NCI-H1092 treated with DMSO at 0.1 percent for 48 hours (cell line): ENCODE measurements at regions not wholly inside any gene's neighbourhood (a gene's known extent, or its start where the extent isn't known, plus 50 kb on each side); places are given as distances from the start of the nearest gene placed in this dataset.
"Not testable (repeated sequence)": the region's sequence is repeated elsewhere in the genome, so short reads cannot be mapped to it uniquely, and the experiment has no call there.

Experiments
- DNase-seq: peaks from one replicate; lab custom pipeline; 2025; lab: John Stamatoyannopoulos, UW

DNA sequence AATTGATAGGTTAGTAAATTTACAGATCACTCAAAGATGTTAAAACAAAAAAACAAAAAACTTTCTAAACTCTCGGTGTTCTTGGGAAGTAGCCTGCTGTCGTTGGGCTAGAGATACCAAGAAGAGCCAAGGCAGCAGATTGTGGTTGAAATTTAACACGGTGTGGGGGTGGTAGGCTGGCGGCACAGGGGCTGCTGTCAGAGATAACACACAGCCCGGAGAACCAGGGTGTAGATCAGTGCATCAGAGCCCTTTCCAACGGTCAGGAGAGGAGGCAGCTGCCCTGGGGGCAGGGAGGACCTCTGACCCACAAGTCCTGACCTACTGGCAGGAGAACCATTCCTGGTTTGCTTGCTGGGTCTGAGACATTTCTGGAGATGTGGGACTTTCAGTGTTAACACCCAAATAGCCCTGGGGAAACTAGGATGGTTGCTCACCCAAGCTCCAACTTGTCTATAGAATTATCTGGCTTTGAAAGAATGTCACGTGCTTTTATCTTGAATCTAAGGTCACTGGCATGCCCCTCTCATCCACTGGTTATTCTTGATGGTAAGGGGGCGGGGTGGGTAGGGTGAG lies 205.2 kb upstream of the PLGLB2 start:
- not testable (repeated sequence) for DNase-seq

DNA sequence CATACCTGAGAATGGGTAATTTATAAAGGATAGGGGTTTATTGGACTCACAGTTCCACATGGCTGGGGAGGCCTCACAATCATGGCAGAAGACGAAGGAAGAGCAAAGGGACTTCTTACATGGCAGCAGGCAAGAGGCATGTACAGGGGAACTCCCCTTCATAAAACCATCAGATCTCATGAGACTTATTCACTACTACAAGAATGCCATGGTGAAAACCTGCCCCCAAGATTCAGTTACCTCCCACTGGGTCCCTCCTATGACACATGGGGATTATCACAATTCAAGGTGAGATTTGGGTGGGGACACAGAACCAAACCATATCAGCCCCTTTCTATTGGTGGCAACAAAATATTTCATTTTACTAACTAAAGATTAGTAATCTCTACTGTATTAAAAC lies 204.1 kb upstream of the PLGLB2 start:
- not testable (repeated sequence) for DNase-seq

DNA sequence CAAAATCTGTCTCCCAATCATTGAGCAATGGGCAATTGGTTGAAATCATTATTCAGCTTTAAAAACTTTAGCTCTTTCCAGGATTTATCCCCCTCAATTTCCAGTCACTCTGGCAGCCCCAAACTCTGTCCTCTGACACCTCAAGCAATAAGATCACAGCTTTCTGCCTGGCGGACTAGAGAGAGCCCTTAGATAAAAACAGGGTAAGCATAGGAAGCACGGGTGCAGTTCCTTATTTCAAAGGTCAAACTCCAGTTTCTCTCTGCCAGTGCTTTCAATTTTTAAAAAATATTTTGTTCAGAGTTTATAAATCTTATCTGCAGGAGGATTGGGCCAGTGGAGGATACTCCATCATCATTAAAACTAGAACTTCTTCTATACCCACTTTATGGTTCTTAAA lies 200.8 kb upstream of the PLGLB2 start:
- DNase-seq = not testable (repeated sequence)

DNA sequence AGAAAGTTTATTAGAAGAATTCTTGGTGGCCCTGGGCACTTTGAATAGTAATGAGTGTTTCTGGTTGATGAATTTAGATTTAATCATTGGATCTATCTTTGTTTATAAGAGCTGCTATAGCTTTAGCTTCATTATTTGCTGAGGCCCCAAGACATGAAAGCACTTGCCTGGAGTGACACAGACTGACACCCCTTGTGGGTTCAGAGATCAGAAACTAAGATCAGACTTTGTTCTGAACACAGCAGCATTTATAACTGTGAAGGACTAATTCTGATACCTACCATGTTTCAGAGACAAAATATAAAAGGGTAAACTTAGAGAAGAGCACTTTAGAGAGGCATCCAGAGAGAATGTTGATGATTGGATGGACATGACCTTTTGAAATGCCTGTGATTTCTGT lies 199.9 kb upstream of the PLGLB2 start:
- DNase-seq = not testable (repeated sequence)

DNA sequence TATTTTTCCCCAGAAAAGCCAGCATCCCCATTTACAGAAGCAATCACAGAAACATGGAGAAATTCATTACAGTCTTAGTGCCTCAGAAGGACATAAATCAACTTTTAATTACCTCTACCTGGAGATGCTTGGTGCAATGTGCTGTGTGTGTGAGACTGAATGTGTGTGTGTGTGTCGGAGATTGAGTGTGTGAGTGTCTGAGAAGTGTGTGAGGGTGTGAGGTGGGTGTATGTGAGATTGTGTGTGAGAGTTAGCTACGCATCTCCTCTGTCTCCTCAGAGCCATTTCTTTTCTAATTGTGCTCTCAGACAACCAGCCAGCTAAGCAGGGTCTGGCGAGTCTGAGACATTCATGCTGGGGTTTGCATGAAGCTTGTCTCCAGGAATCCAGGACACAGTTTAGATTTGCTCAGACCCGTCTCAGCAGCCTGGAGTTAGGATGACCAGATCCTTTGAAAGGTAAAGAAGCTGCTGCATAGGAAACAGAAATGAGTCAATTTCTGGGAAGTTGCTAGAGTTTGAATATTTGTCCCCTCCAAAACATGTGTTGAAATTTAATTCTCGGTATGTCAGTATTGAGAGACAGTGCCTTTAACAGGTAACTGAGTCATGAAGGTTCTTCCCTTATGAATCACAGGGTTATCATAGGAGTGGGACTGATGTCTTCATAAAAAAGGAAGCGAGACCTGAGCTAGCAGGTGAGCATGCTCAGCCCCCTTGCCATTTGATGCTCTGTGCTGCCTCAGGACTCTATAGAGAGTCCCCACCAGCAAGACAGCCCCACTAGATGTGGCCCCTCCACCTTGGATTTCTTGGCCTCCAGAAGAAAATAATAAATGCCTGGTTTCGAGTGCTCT lies 199.0 kb upstream of the PLGLB2 start:
- not testable (repeated sequence) for DNase-seq

DNA sequence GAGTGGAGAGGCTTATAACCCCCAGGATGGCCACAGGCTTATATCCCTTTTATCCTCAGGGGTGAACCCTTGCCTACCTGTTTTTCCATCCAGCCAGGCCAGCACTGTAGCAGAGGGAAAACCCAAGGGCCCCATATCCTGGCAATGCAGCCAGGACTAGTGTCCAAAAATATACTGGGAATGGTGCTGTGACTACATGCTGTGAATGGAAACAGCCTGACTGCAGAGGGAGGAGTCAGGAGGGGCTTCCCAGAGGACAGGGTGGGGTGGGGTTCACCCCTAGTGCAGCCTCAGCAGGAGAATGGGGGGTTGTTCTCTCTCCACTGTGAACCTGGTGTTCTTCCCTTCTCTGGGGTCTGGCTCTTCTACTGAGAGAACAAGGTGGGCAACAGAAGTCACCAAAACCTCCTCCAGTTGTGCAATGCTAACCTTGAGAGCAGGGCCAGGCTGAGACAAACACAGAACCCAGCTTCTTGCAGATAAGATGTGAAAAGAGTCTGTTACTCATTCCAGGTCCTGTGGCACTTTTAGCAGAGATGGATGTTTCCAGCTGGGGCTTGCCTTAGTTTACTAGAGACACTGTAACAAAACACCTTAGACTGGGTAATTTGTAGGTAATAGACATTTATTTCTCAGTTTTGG lies 198.2 kb upstream of the PLGLB2 start:
- not testable (repeated sequence) for DNase-seq

DNA sequence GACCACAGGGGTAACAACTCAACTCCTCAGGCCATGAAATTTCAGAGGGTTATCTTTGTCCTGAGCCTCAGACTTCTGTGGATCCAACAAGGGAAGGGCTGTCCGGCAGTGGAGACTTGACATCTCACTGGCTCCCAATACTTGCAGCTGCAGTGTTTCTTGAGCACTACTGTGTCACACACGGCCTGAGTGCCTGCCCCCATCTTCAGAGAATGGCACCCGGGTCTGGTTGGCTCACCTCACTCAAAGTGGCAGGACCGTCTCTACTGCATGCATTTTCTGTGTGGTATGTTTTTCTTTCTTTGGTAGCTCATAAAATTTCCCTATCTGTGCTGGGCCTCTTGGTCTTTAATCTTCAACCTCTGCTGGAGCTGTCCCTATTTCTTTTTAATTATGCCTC lies 193.2 kb upstream of the PLGLB2 start:
- not testable (repeated sequence) for DNase-seq

DNA sequence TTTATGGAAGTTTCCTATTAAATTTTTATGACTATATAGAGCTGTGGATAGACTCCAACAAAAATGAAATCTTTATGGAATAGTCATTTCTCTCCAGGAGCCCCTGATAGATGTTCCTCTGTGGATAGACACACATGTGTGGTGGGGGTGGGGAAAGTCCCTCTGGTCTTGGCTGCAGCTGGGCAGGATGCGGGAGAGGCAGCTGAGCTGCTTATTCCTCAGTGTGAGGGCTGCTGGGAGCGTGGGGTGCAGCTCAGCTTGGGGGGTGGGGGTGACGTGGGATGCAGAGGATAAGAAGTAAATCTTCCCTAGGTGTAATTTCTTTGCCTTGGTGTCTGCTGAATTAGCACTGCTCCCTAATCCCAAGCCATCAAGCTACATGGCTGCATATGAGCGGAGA lies 192.8 kb upstream of the PLGLB2 start:
- not testable (repeated sequence) for DNase-seq

DNA sequence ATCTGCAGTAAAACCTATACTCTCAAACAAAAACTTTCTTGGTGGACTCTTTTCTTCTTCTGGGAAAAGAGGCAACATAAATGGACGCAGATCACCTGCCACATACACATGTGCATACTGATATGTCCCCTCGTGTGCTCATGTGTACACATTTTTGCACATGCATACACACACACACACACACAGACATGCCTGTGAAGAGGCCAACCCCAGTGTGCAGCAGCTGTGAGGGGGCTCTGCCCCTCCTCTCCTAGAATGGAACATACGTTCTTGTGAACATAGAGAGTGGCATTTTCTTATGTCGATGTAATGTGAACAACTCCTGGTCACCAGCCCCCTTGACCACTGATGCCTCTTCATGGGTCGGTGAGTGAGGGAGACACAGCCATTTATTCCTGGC lies 188.9 kb upstream of the PLGLB2 start:
- DNase-seq = not testable (repeated sequence)

DNA sequence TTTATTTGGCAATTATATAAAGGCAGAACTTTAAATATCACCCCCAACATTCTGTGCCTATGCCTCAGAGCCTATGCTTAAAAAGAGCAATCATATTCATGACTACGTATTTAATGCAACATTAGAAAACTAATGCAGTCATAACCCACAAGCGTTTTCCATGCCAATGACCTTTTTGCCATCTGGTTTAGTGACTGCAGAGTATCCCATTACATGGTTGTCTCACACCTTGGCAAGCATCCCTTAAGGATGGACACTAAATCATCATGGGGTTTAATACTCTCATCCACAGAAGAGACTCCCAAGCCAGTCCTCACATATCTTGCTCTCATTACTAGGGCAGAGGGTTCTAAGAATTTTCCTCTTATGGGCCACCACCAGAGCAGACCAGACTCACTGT lies 188.2 kb upstream of the PLGLB2 start:
- not testable (repeated sequence) for DNase-seq

DNA sequence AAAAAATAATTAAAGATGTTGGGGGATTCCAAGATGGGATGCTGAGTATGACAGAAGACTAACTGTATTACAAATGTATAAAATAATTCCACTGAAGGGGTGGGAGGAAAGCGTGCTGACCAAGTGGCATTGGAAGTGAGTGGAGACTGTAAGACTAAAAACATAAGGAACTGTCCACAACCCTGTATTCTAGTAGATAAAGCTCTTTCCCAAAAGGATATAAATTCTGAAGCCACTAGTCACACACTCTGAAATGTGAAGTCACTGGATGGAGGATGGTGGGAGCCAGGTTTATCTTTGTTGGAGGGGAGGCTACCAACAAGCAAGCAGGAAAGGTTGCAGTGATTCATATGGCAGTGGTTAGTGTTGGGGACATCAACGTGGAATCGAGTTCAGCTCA lies 182.8 kb upstream of the PLGLB2 start:
- DNase-seq = not testable (repeated sequence)

DNA sequence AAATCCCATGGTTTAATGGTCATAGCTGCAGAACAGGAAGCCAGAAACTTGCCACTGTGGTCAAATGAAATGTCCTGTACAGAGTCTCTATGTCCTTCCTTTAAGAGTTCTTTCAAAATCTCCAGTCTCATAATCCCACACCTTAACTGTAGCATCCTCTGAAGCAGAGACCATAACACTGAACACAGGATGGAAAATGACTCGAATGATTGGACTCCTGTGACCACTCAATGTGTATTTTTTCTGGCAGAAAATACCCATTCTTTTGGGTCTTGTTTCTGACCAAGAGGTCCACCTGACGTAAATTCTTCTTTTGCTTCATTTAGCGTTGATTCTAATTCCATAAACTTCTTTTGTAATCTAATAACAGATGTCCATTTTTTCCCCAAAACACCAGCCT lies 181.4 kb upstream of the PLGLB2 start:
- not testable (repeated sequence) for DNase-seq

DNA sequence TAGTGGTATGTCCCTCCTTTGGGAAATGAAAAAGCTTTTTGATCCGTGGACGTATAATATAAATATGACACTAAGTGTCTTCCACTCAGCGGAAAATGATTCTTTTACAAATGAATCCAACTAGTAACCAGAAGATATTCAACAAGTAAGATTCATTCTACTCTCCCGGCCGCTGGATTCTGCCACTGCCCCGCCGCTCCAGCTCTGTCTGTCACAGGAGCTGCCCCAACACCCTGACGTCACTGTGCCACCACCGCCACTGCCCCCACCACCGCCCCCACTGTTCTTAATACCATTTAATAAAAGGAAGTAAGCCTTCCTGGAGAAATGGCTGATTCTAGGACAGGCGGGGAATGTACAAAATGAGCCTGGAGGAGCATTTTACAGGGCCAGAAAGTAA lies 180.8 kb upstream of the PLGLB2 start:
- DNase-seq = not testable (repeated sequence)

DNA sequence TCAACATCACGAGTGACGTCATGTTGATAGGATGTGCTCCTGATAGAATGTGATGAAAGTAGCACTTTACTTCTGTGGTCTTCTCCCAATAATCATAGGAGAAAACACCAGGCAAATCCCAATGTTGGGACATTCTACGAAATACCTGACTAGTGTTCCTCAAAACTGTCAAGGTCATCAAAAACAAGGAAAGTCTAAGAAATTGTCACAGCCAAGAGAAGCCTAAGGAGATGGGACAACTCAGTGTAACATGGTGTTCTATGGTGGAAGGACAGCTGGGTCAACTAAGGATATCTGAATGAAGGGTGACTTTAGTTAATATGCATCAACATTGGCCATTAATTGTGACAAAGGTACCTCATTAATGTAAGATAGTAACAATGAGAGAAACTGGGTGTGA lies 180.0 kb upstream of the PLGLB2 start:
- not testable (repeated sequence) for DNase-seq

DNA sequence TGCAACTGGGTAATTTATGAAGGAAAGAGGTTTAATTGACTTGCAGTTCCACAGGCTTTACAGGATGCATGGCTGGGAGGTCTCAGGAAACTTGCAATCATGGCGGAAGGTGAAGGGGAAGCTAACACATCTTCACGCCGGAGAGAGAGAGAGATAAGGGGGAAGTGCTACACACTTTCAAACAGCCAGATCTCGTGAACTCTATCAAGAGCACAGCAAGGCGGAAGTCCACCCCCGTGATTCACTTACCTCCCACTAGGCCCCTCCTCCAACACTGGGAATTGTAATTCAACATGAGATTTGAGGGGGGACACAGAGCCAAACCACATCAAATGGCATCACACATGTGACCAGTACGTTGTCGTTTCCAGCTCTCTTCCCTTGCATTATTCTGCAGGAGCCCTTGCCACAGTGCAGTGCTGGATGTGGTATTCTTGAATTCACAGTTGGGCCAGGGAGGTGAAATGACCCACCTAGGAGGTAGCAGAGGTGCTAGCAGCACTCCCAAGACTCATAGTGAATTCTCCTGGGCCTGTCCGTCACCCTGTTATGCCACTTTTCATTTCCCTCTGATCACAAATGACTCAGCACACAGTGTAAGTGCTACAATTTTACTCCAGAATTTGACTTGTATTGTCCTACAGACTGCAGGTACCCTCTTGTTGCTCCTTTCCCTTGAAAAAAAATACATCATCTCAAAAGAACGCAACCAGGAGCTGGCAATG lies 179.2 kb upstream of the PLGLB2 start:
- DNase-seq = not testable (repeated sequence)

DNA sequence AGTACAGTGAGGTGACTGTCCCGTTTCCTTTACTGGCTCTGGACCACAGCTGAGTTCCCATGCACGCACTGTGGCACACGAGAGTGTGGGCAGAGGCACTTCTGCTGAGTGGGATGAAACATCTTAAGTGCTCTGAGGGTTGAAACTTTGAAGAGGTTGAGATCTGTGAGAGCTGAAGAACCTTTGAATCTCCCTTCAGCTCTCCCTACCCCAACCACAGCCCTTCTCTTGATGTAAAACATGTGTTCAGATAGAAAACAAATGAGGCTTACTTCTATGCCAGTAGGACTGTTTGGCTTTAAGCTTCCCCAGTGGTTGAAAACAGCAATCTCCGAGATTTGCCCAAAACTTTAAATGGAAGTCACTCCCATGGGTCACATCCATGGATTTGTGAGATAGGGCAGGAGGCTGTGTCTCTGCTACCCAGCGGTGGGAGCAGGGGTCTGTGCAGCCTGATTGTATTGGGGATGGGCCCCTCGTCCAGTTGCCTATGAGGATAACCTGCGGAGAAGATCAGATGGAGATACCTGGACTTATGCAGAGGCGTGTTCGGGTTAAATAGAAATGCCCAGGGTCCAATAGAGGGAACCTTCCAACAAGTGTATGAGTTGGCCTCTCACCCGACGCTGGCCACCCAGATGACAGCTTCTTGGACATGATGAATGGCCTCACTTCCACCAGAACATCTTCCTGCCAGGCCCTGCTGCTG lies 178.0 kb upstream of the PLGLB2 start:
- not testable (repeated sequence) for DNase-seq

DNA sequence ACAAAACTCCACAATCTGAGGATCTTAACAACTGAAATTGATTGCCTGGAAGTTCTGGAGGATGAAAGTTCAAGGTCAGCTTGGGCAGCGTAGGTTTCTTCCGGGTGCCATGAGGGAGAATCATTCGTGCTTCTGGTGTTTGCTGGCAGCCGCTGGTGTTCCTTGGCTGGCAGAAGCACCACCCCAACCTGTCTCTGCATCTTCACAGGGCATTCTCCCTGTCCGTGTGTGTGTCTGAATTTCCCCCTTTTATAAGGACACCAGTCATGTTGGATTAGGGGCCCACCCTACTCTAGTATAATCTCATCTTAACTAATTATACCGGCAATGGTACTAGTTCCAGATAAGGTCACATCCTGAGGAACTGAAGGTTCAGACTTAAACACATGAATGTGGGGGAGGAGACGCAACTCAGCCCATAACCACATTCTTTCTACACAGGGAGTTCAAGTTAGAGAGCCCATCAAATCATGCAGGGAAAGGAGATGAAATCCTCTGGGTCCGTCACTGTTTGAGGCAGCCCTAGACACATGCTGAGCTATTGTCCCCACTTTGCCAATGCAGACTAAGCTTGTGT lies 175.9 kb upstream of the PLGLB2 start:
- DNase-seq = not testable (repeated sequence)

DNA sequence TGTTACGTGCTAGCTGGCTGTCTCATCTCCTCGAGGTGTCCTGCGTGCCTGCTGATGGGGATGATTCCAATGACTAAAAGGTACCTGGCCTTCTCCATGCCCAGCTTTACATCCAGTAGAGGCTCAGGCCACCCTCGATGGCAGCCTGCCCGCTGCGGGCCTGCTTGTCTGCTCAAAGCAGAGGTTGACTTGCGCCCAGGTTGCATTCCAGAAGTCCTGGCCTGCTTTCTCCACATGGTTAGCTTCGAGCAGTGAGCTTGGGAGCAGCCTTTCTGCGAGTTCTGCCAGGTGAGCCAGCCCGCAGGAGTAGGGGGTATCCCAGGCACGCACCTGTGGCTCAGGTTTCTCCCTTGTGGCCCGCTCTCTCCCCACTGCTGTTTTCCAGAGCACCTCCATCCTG lies 175.0 kb upstream of the PLGLB2 start:
- not testable (repeated sequence) for DNase-seq

DNA sequence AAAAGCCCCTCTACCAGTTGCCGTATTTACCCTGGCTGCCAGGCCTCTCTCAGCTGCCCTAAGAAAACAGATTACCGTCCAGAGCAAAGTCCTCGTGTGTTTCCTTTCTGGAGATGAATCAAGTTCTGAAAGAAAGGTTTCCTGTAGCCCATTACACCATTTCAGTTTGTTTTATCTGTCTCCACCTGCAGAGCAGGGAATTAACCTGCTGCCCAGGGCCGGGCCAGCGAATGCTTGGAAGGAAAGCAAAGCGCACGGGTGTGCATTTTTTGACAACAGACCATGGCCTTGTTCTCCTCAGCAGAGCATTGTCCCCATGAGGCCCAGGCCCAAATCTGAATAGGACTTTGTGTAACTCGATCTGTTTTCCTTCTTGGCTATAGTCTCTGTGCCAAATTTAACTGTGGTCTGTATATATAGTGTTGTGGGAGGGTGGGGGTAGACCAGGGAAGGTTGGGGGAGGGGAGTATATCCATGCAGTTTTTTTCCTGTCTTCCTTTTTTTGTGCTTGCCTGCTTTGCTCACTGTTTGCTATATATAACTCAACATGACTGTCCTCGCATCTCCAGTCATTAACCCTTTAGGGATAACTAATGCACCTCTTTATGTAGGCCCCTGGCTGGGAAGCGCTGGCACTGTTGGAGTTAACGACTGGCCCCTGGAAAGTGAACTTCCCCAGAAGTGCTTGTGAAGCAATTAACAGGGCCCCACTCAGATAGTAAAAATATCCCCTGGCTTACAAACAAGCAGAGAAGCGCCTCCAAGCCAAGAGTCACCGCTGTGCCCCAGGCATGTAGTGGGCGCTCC lies 174.3 kb upstream of the PLGLB2 start:
- DNase-seq = not testable (repeated sequence)
